B cell (primary cell): ENCODE measurements at regions not wholly inside any gene's neighbourhood (a gene's known extent, or its start where the extent isn't known, plus 50 kb on each side); places are given as distances from the start of the nearest gene placed in this dataset.

Source experiments
- ATAC-seq: fragments of 200-7000 bp; cut with Tn5 transposase; one replicate; pipeline ENCODE4 v1.10.0; 2021; ENCODE audit warnings: low read depth, mild to moderate bottlenecking, moderate number of reproducible peaks, moderate library complexity
- CTCF ChIA-PET: fragments of 350-600 bp; sonication (Branson Sonifier 250); formaldehyde crosslinking; loops from one replicate; lab custom pipeline; 2021; ENCODE audit warnings: antibody characterized with exemption, inconsistent platforms; lab: Charles Lee
- POLR2A ChIA-PET: fragments of 350-600 bp; sonication (Branson Sonifier 250); formaldehyde crosslinking; loops from one replicate; lab custom pipeline; 2021; ENCODE audit warnings: antibody characterized with exemption; lab: Charles Lee
- DNase-seq: peaks from one replicate; pipeline ENCODE4 v3.0.0; 2013
- H2AFZ ChIP-seq: 2 replicates; pipeline ENCODE4 v1.6.1; 2012; ENCODE audit warnings: mild to moderate bottlenecking, low read depth, low read length; ENCODE audit not compliant: insufficient read depth, poor library complexity, severe bottlenecking
- H3K27ac ChIP-seq, 2 donors: 1 replicate in 1 of 2; 2 replicates in 1 of 2; pipeline ENCODE4 v1.5.1; 2012 to 2013; ENCODE audit warnings: low read length in 2 of 2, mild to moderate bottlenecking in 2 of 2, moderate library complexity in 1 of 2
- H3K27me3 ChIP-seq, 4 experiments: fragments of 200-600 bp in 1 of 4; sonication (generic) in 1 of 4; replicated peaks in 1 of 4; 1 replicate in 2 of 4; 2 replicates in 2 of 4; pipeline versions ENCODE4 v1.6.1 to v1.7.0; 2013 to 2016; ENCODE audit warnings: low read length in 3 of 4, mild to moderate bottlenecking in 2 of 4, mixed read lengths in 1 of 4, moderate library complexity in 1 of 4; ENCODE audit not compliant: insufficient read depth in 4 of 4, control insufficient read depth in 3 of 4; ENCODE audit errors: control extremely low read depth in 1 of 4
- H3K36me3 ChIP-seq, 2 experiments: replicated peaks in 1 of 2; 1 replicate in 1 of 2; 2 replicates in 1 of 2; pipeline versions ENCODE4 v1.6.1 to v1.7.1; 2013; ENCODE audit warnings: low read length in 1 of 2; ENCODE audit not compliant: insufficient read depth in 2 of 2, control insufficient read depth in 1 of 2; ENCODE audit errors: control extremely low read depth in 1 of 2, extremely low read depth in 1 of 2
- H3K4me1 ChIP-seq, 2 donors: fragments of 200-600 bp in 1 of 2; sonication (generic) in 1 of 2; 1 replicate in 1 of 2; 2 replicates in 1 of 2; pipeline versions ENCODE4 v1.5.1 to v1.6.1; 2013 to 2017; ENCODE audit warnings: low read length in 2 of 2; ENCODE audit not compliant: control insufficient read depth in 2 of 2, insufficient read depth in 2 of 2
- H3K4me2 ChIP-seq: replicated peaks from 2 replicates; pipeline ENCODE3; 2012; ENCODE audit warnings: mild to moderate bottlenecking, low read depth, low read length; ENCODE audit not compliant: poor library complexity, severe bottlenecking
- H3K4me3 ChIP-seq, 5 experiments: fragments of 200-600 bp in 1 of 5; sonication (generic) in 1 of 5; 1 replicate in 3 of 5; 2 replicates in 2 of 5; pipeline versions ENCODE4 v1.5.1 to v1.7.0; 2011 to 2016; ENCODE audit warnings: low read length in 4 of 5, mild to moderate bottlenecking in 4 of 5, low read depth in 2 of 5, control low read depth in 1 of 5, moderate library complexity in 1 of 5; ENCODE audit not compliant: insufficient read depth in 1 of 5; ENCODE audit errors: control extremely low read depth in 1 of 5, extremely low read depth in 1 of 5
- H3K79me2 ChIP-seq: fragments of 200-600 bp; sonication (generic); one replicate; pipeline ENCODE4 v1.6.0; 2016; ENCODE audit warnings: low read length; ENCODE audit not compliant: control insufficient read depth, insufficient read depth
- H3K9ac ChIP-seq: fragments of 200-600 bp; sonication (generic); 2 replicates; pipeline ENCODE4 v1.6.1; 2017; ENCODE audit warnings: mild to moderate bottlenecking, low read length, moderate library complexity
- H3K9me3 ChIP-seq, 3 donors: one replicate each; pipeline versions ENCODE4 v1.6.1 to v1.7.1; 2013; ENCODE audit warnings: low read length in 2 of 3; ENCODE audit not compliant: control insufficient read depth in 2 of 3, insufficient read depth in 1 of 3; ENCODE audit errors: control extremely low read depth in 1 of 3
- H4K20me1 ChIP-seq: 2 replicates; pipeline ENCODE4 v1.6.0; 2012; ENCODE audit warnings: mild to moderate bottlenecking, low read length; ENCODE audit not compliant: insufficient read depth, control insufficient read depth, poor library complexity, severe bottlenecking
- H3K27ac Mint-ChIP-seq: one replicate; pipeline ENCODE4 v1.8.0; 2021; ENCODE audit warnings: mixed read lengths
- H3K27me3 Mint-ChIP-seq: one replicate; pipeline ENCODE4 v1.8.0; 2021; ENCODE audit warnings: mixed read lengths
- H3K4me1 Mint-ChIP-seq: one replicate; pipeline ENCODE4 v1.8.0; 2021; ENCODE audit warnings: mixed read lengths
- H3K4me3 Mint-ChIP-seq: one replicate; pipeline ENCODE4 v1.8.0; 2021; ENCODE audit warnings: mixed read lengths
- H3K9me3 Mint-ChIP-seq: one replicate; pipeline ENCODE4 v1.8.0; 2022; ENCODE audit warnings: mixed read lengths; ENCODE audit not compliant: insufficient read depth
- CTCF ChIP-seq: fragments of 200-600 bp; IDR thresholded peaks from one replicate; pipeline ENCODE4 v1.8.0; 2022; ENCODE audit warnings: antibody characterized with exemption, mild to moderate bottlenecking
- EZH2 ChIP-seq: IDR thresholded peaks from 2 replicates; pipeline ENCODE4 v1.6.1; 2012; ENCODE audit warnings: borderline replicate concordance, low read depth, mild to moderate bottlenecking, moderate library complexity, low read length; ENCODE audit not compliant: insufficient read depth, poor library complexity, severe bottlenecking
- WGBS: methylation state at CpG from one replicate; pipeline ENCODE4 v1.1.5; 2013; ENCODE audit warnings: missing lambda C conversion rate; ENCODE audit not compliant: insufficient coverage; 5-methylcytosine and 5-hydroxymethylcytosine counted together
- intact Hi-C: fragments of 100-400 bp; cut with micrococcal nuclease; formaldehyde crosslinking; loops from one replicate; pipeline ENCODE4 v1.10.0; 2022

GRCh38 chr4:11297201-11297600 lies 131.5 kb downstream of the HS3ST1 start:
- H3K9me3 ChIP-seq, result no peaks in the 10 kb centered on the region
- Mint-ChIP-seq H3K4me3 (no peak overlapping the region), H3K9me3 (no peaks in the 10 kb centered on the region), H3K27ac (no peak overlapping the region), H3K27me3 (peaks cover 6% of the 10 kb centered on the region), H3K4me1 (peaks cover 17% of the 10 kb centered on the region)
- H3K36me3 ChIP-seq, result no peaks in the 10 kb centered on the region
- CTCF ChIA-PET, result no interaction called here
- no peaks in the 10 kb centered on the region for H4K20me1 ChIP-seq
- intact Hi-C loops, result no loop called here
- DNase-seq, result no peak
- H3K9ac ChIP-seq, result no peak overlapping the region
- POLR2A ChIA-PET, result no interaction called here
- TF ChIP-seq CTCF (no peak), EZH2 (no peak)
- H3K4me3 ChIP-seq, result no peak overlapping the region
- no peaks in the 10 kb centered on the region for H3K79me2 ChIP-seq
- H3K4me2 ChIP-seq, result no peak overlapping the region
- peaks cover 0 to 8% of the 10 kb centered on the region in 2 donors for H3K4me1 ChIP-seq
- no peak for ATAC-seq
- H3K27me3 ChIP-seq, result no peaks in the 10 kb centered on the region
- H3K27ac ChIP-seq, result no peak overlapping the region
- WGBS, result 83% methylated on average over 1 of the region's 4 CpGs
- no peak overlapping the region for H2AFZ ChIP-seq

- Mint-ChIP-seq H3K27ac (no peak overlapping the region), H3K27me3 (no peaks in the 10 kb centered on the region), H3K9me3 (no peaks in the 10 kb centered on the region), H3K4me3 (no peak overlapping the region), H3K4me1 (peaks cover 17% of the 10 kb centered on the region)
- Histone ChIP-seq H4K20me1 (no peaks in the 10 kb centered on the region), H3K27me3 (no peaks in the 10 kb centered on the region), H3K9me3 (no peaks in the 10 kb centered on the region), H3K4me2 (no peak overlapping the region), H3K4me3 (no peak overlapping the region), H3K79me2 (no peaks in the 10 kb centered on the region), H3K9ac (no peak overlapping the region), H2AFZ (no peak overlapping the region), H3K27ac (no peak overlapping the region), H3K4me1 (peaks cover 0 to 8% of the 10 kb centered on the region in 2 donors), H3K36me3 (no peaks in the 10 kb centered on the region)
- TF ChIP-seq CTCF, result no peak
- TF ChIP-seq EZH2, result no peak
- intact Hi-C loops, result no loop called here
- POLR2A ChIA-PET, result no interaction called here
- no CpG with 5 or more reads among the region's 1 CpG for WGBS
- CTCF ChIA-PET, result no interaction called here
- DNase-seq (no peak), ATAC-seq (no peak)
Observed at GRCh38 chr4:11293866-11294265, 134.8 kb downstream of the HS3ST1 start.
